AG04450 (cell line): ENCODE measurements at regions not wholly inside any gene's neighbourhood (a gene's known extent, or its start where the extent isn't known, plus 50 kb on each side); places are given as distances from the start of the nearest gene placed in this dataset.

ENCODE experiments used
- CTCF ChIA-PET: fragments of 300-600, 350-600 bp; formaldehyde crosslinking; extraction: SDS; loops from one replicate; lab custom pipeline; 2022; ENCODE audit warnings: antibody characterized with exemption, inconsistent platforms; lab: Charles Lee
- POLR2A ChIA-PET: fragments of 350-600 bp; formaldehyde crosslinking; extraction: SDS; loops from one replicate; lab custom pipeline; 2021; ENCODE audit warnings: antibody characterized with exemption, inconsistent platforms; lab: Yijun Ruan, JAX
- DNase-seq: peaks from one replicate; pipeline ENCODE4 v3.0.0-alpha.2; 2011; ENCODE audit warnings: low read depth, low spot score
- H3K27ac ChIP-seq: one replicate; pipeline ENCODE4 v1.5.1; 2012; ENCODE audit warnings: low read depth, low read length, control low read depth
- H3K27me3 ChIP-seq: one replicate; pipeline ENCODE4 v1.6.0; 2012; ENCODE audit warnings: low read length; ENCODE audit not compliant: control insufficient read depth, insufficient read depth
- H3K4me3 ChIP-seq: 2 replicates; pipeline ENCODE4 v1.5.1; 2011; ENCODE audit warnings: mild to moderate bottlenecking, low read depth, low read length, control low read depth
- H3K9me3 ChIP-seq: 2 replicates; pipeline ENCODE4 v1.5.1; 2012; ENCODE audit warnings: low read length; ENCODE audit not compliant: control insufficient read depth, insufficient read depth
- TF ChIP-seq, protein P1 (sequence below): IDR thresholded peaks from 2 replicates; pipeline ENCODE4 v1.5.1; 2011; ENCODE audit warnings: low read depth, low read length, control low read depth, inconsistent platforms

DNA sequence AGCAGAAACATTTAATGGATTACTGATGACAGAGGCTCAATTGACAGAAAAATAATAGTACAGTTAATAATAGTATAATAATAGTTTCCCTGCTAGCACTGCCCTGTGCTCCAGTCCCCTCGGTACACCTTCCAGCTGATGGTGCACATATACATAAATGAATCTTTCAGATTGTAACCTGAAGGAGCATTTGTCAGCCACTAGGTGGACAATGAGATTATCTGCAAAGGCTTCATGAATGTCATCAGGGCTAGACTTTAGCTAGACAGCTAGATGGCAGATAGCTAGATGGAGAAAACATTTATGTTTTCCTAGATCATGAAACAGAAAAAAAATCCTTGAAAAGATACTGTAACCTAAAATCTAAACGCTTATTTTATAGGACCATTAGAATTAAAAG lies 304.4 kb upstream of the SMC2 start:
- CTCF ChIA-PET: no interaction called here
- POLR2A ChIA-PET: no interaction called here
- DNase-seq: no peak

DNA sequence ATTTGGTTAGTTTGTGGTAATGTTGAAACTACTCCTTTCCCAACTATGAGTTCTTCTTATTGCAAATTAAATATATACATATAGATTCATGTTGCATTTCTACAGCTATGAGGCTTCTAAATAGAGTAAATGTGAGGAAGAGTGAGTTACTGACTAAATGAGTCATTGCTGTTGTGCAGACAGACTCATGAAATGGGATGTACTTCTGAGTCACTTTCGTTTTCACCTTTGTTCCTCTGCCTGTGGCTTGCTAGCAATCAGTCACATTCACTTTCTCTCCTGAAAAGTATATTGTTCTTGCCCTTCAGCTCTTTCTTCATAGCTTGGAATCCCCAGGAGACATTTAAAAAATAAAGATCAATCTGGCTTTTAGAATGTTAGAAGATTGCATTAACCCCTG lies 295.5 kb upstream of the SMC2 start:
- ChIA-PET POLR2A (no interaction called here), CTCF (no interaction called here)
- Histone ChIP-seq H3K27ac (no peak overlapping the region), H3K27me3 (no peaks in the 10 kb centered on the region), H3K4me3 (no peak overlapping the region), H3K9me3 (0 out of 2 replicates have a peak, but pooled peaks cover 3% of the 10 kb centered on the region)
- TF ChIP-seq, protein P1, sequence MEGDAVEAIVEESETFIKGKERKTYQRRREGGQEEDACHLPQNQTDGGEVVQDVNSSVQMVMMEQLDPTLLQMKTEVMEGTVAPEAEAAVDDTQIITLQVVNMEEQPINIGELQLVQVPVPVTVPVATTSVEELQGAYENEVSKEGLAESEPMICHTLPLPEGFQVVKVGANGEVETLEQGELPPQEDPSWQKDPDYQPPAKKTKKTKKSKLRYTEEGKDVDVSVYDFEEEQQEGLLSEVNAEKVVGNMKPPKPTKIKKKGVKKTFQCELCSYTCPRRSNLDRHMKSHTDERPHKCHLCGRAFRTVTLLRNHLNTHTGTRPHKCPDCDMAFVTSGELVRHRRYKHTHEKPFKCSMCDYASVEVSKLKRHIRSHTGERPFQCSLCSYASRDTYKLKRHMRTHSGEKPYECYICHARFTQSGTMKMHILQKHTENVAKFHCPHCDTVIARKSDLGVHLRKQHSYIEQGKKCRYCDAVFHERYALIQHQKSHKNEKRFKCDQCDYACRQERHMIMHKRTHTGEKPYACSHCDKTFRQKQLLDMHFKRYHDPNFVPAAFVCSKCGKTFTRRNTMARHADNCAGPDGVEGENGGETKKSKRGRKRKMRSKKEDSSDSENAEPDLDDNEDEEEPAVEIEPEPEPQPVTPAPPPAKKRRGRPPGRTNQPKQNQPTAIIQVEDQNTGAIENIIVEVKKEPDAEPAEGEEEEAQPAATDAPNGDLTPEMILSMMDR: no peak
- DNase-seq: no peak

More for the DNA sequence above, 304.4 kb upstream of the SMC2 start:
- Histone ChIP-seq H3K27ac (no peak overlapping the region), H3K27me3 (no peaks in the 10 kb centered on the region), H3K4me3 (no peak overlapping the region), H3K9me3 (no peaks in the 10 kb centered on the region; the same call in 1 of the 2 replicates)
- TF ChIP-seq, protein P1: no peak

DNA sequence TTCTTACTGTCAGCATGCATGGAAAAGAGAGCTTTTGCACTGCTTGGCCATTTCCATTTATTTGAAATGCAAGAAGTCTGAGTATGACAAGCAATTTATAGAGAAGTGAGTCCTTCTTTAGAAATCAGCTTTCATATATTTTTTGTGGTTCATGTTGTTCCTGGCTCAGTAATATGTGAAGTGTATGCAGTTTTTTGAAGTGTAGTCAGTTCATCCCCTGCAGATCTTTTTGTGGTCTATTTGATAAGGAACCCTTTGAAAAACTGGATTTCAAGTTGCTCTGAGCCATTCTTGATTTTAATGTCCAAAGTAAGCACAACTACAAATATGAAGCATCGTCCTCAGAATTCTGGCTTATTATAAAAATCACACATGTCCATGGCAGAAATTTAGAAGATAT lies 294.1 kb upstream of the SMC2 start:
- H3K4me3 ChIP-seq: no peak overlapping the region
- ChIA-PET CTCF (no interaction called here), POLR2A (no interaction called here)
- no peaks in the 10 kb centered on the region for H3K27me3 ChIP-seq
- no peak for DNase-seq
- H3K9me3 ChIP-seq: 0 out of 2 replicates have a peak, but pooled peaks cover 3% of the 10 kb centered on the region
- H3K27ac ChIP-seq: no peak overlapping the region
- TF ChIP-seq, protein P1: no peak

DNA sequence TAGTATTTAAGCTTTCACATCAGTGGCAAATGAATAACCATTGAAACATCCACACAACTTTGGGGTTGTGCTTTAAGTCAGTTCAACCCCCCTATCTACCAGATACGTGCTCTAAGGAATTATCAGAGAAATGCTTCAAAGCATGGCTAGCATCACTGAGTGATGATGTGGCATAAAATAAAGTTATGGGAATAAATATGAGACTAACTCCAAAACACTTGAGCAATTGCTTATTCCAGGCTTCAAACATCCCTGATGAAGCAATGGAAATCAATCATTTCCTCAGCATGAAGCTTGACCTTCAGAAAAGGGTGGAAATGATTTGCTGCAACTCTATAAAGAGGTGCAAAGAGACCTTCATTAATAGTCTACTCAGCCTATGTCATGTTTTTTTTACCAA lies 292.0 kb upstream of the SMC2 start:
- no peak overlapping the region for H3K4me3 ChIP-seq
- H3K27ac ChIP-seq: no peak overlapping the region
- no peak for DNase-seq
- H3K9me3 ChIP-seq: 0 out of 2 replicates have a peak, but pooled peaks cover 6% of the 10 kb centered on the region
- ChIA-PET POLR2A (no interaction called here), CTCF (no interaction called here)
- H3K27me3 ChIP-seq: no peaks in the 10 kb centered on the region
- TF ChIP-seq, protein P1: no peak

DNA sequence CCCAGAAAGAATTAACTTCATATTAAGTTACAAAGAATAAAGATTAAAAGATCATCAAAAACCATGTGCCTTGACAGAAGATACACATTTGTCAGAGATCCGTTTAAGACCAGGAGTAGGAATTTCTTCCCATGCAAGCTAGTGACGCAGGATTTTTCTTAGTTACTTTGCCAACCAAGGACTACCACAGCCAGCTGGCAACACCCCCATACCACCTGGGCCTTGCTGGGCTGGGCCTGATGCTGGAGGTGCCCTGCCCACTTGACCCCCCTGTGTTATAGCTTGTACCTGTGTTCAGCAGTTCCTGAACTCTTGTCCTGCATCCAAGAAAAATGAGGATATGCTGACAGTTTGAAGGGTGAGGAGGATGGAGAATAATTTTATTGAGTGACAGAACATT lies 290.9 kb upstream of the SMC2 start:
- CTCF ChIA-PET: no interaction called here
- H3K4me3 ChIP-seq: no peak overlapping the region
- H3K9me3 ChIP-seq: 0 out of 2 replicates have a peak, but pooled peaks cover 6% of the 10 kb centered on the region
- TF ChIP-seq, protein P1: no peak
- DNase-seq: no peak
- H3K27ac ChIP-seq: no peak overlapping the region
- POLR2A ChIA-PET: no interaction called here
- no peaks in the 10 kb centered on the region for H3K27me3 ChIP-seq
